Endodermal cell (in vitro differentiated cells): ENCODE measurements at regions not wholly inside any gene's neighbourhood (a gene's known extent, or its start where the extent isn't known, plus 50 kb on each side); places are given as distances from the start of the nearest gene placed in this dataset.

ENCODE experiments used
- DNase-seq: peaks from one replicate; pipeline ENCODE4 v3.0.0-alpha.2; 2017
- H3K27ac ChIP-seq: 2 replicates; pipeline ENCODE4 v1.5.1; 2013; ENCODE audit warnings: mild to moderate bottlenecking, low read depth, low read length, moderate library complexity
- H3K27me3 ChIP-seq: 2 replicates; pipeline ENCODE4 v1.6.1; 2013; ENCODE audit warnings: mild to moderate bottlenecking, low read length, moderate library complexity; ENCODE audit not compliant: insufficient read depth, control insufficient read depth, poor library complexity, severe bottlenecking
- H3K36me3 ChIP-seq: 2 replicates; pipeline ENCODE4 v1.7.0; 2013; ENCODE audit warnings: mild to moderate bottlenecking, low read length, moderate library complexity; ENCODE audit not compliant: control insufficient read depth, insufficient read depth
- H3K4me1 ChIP-seq: one replicate; pipeline ENCODE4 v1.7.0; 2013; ENCODE audit warnings: low read length; ENCODE audit not compliant: control insufficient read depth, insufficient read depth
- H3K4me3 ChIP-seq: 2 replicates; pipeline ENCODE4 v1.5.1; 2013; ENCODE audit warnings: mild to moderate bottlenecking, low read length, moderate library complexity
- H3K9ac ChIP-seq: 2 replicates; pipeline ENCODE4 v1.6.1; 2013; ENCODE audit warnings: mild to moderate bottlenecking, low read length, moderate library complexity; ENCODE audit not compliant: poor library complexity, severe bottlenecking; ENCODE audit errors: extremely low read depth
- H3K9me3 ChIP-seq: 2 replicates; pipeline ENCODE4 v1.6.1; 2013; ENCODE audit warnings: mild to moderate bottlenecking, low read length, moderate library complexity; ENCODE audit not compliant: control insufficient read depth
- H3K27ac Mint-ChIP-seq: 2 replicates; pipeline ENCODE4 v1.8.0; 2020; ENCODE audit warnings: mixed read lengths
- H3K27me3 Mint-ChIP-seq: 2 replicates; pipeline ENCODE4 v1.8.0; 2021; ENCODE audit warnings: mild to moderate bottlenecking, mixed read lengths; ENCODE audit not compliant: insufficient read depth
- H3K36me3 Mint-ChIP-seq: 2 replicates; pipeline ENCODE4 v1.8.0; 2020; ENCODE audit warnings: low read depth, mixed read lengths
- H3K4me1 Mint-ChIP-seq: 2 replicates; pipeline ENCODE4 v1.8.0; 2020; ENCODE audit warnings: mixed read lengths
- H3K4me3 Mint-ChIP-seq: 2 replicates; pipeline ENCODE4 v1.8.0; 2020; ENCODE audit warnings: mild to moderate bottlenecking, moderate library complexity, mixed read lengths
- H3K9me3 Mint-ChIP-seq: 2 replicates; pipeline ENCODE4 v1.8.0; 2020; ENCODE audit warnings: mild to moderate bottlenecking, mixed read lengths
- WGBS, 2 experiments: methylation state at CpG; one replicate each; pipeline versions ENCODE4 v1.1.5 to v1.1.7; 2013; ENCODE audit warnings: missing lambda C conversion rate in 2 of 2, mixed read lengths in 1 of 2; ENCODE audit not compliant: insufficient coverage in 1 of 2, insufficient read length in 1 of 2; 5-methylcytosine and 5-hydroxymethylcytosine counted together
- TF ChIP-seq, protein P1 (sequence below): fragments of 200-600 bp; sonication (generic); conservative IDR thresholded peaks from 2 replicates; pipeline ENCODE4 v1.5.0; 2021; ENCODE audit warnings: antibody characterized with exemption, mild to moderate bottlenecking

DNA sequence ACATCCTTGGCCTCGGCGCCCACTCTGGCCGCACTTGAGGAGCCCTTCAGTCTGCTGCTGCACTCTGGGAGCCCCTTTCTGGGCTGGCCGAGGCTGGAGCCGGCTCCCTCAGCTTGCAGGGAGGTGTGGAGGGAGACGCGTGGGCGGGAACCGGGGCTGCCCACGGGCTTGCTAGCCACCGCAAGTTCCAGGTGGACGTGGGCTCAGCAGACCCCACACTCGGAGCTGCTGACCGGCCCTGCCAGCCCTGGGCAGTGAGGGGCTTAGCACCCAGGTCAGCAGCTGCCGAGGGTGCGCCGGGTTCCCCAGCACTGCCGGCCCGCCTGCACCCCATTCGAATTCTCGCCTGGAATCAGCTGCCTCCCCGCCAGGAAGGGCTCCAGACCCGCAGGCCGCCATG is 1892.3 kb upstream of the PCDH7 start:
- H3K4me3 ChIP-seq, result no peak overlapping the region

DNA sequence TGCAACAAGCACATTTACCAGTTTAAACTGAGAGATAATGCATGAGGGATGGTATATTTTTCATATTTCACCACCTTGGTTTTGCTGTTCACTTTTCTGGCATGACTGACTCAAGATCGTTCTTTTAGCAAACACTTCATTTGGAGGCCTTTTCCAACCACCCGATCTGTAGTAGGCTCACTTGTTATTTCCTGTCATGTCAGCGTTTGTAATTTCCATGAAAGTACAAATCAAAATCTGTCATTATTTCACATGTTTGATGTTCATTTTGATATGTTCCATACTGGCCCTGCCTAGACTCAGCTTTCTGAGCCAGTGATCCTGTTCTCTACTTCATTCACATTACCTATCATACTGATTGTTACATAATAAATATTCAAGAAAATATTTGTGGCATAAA is 1888.3 kb upstream of the PCDH7 start:
- H3K4me1 Mint-ChIP-seq, result peaks cover 6% of the 10 kb centered on the region
- H3K9me3 Mint-ChIP-seq, result peaks cover 5% of the 10 kb centered on the region
- Histone ChIP-seq H3K27ac (no peak overlapping the region), H3K9me3 (no peaks in the 10 kb centered on the region), H3K4me3 (no peak overlapping the region), H3K9ac (no peak overlapping the region), H3K36me3 (no peaks in the 10 kb centered on the region), H3K4me1 (peaks cover 10% of the 10 kb centered on the region), H3K27me3 (no peaks in the 10 kb centered on the region)
- WGBS, 2 experiments, result 94 to 97% methylated on average over 3 of the region's 3 CpGs
- H3K4me3 Mint-ChIP-seq, result no peak overlapping the region
- H3K27me3 Mint-ChIP-seq, result no peaks in the 10 kb centered on the region
- no peak for DNase-seq
- TF ChIP-seq, protein P1, sequence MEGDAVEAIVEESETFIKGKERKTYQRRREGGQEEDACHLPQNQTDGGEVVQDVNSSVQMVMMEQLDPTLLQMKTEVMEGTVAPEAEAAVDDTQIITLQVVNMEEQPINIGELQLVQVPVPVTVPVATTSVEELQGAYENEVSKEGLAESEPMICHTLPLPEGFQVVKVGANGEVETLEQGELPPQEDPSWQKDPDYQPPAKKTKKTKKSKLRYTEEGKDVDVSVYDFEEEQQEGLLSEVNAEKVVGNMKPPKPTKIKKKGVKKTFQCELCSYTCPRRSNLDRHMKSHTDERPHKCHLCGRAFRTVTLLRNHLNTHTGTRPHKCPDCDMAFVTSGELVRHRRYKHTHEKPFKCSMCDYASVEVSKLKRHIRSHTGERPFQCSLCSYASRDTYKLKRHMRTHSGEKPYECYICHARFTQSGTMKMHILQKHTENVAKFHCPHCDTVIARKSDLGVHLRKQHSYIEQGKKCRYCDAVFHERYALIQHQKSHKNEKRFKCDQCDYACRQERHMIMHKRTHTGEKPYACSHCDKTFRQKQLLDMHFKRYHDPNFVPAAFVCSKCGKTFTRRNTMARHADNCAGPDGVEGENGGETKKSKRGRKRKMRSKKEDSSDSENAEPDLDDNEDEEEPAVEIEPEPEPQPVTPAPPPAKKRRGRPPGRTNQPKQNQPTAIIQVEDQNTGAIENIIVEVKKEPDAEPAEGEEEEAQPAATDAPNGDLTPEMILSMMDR, result no peak
- H3K36me3 Mint-ChIP-seq, result no peaks in the 10 kb centered on the region
- no peak overlapping the region for H3K27ac Mint-ChIP-seq

More for the DNA sequence above, 1892.3 kb upstream of the PCDH7 start:
- no peak overlapping the region for H3K27ac ChIP-seq
- no peak overlapping the region for H3K4me3 Mint-ChIP-seq
- peaks cover 5% of the 10 kb centered on the region for H3K9me3 Mint-ChIP-seq
- H3K36me3 ChIP-seq, result no peaks in the 10 kb centered on the region
- no peak overlapping the region for H3K9ac ChIP-seq
- H3K36me3 Mint-ChIP-seq, result no peaks in the 10 kb centered on the region
- H3K4me1 ChIP-seq, result peaks cover 3% of the 10 kb centered on the region
- TF ChIP-seq, protein P1, result no peak
- no peaks in the 10 kb centered on the region for H3K27me3 Mint-ChIP-seq
- H3K9me3 ChIP-seq, result no peaks in the 10 kb centered on the region
- H3K27me3 ChIP-seq, result no peaks in the 10 kb centered on the region
- WGBS, 2 experiments, result 95 to 97% methylated on average over 12 to 24 of the region's 24 CpGs
- no peak for DNase-seq
- no peak overlapping the region for H3K27ac Mint-ChIP-seq
- H3K4me1 Mint-ChIP-seq, result peaks cover 4% of the 10 kb centered on the region

GRCh38 chr4:28832444-28832843 is 1887.7 kb upstream of the PCDH7 start:
- no peaks in the 10 kb centered on the region for H3K9me3 ChIP-seq
- TF ChIP-seq, protein P1, result no peak

More at GRCh38 chr4:28832444-28832843, 1887.7 kb upstream of the PCDH7 start:
- H3K27ac ChIP-seq, result no peak overlapping the region
- Mint-ChIP-seq H3K36me3 (no peaks in the 10 kb centered on the region), H3K4me1 (peaks cover 6% of the 10 kb centered on the region), H3K27me3 (no peaks in the 10 kb centered on the region), H3K4me3 (no peak overlapping the region), H3K9me3 (peaks cover under 1% of the 10 kb centered on the region), H3K27ac (no peak overlapping the region)
- DNase-seq, result no peak
- H3K36me3 ChIP-seq, result no peaks in the 10 kb centered on the region
- H3K4me1 ChIP-seq, result peaks cover 10% of the 10 kb centered on the region
- no peak overlapping the region for H3K9ac ChIP-seq
- WGBS, 2 experiments, result 91% methylated on average over 1 of the region's 1 CpG; no CpG with 5 or more reads in 1 of the 2 experiments
- no peak overlapping the region for H3K4me3 ChIP-seq
- H3K27me3 ChIP-seq, result no peaks in the 10 kb centered on the region
